Mucosa of stomach (tissue), 1 donor: ENCODE measurements at regions not wholly inside any gene's neighbourhood (a gene's known extent, or its start where the extent isn't known, plus 50 kb on each side); places are given as distances from the start of the nearest gene placed in this dataset.

Experiments
- H3K27me3 ChIP-seq: one replicate; pipeline ENCODE4 v1.7.0; 2013; ENCODE audit warnings: mild to moderate bottlenecking, low read length; ENCODE audit not compliant: control insufficient read depth, insufficient read depth
- H3K36me3 ChIP-seq: one replicate; pipeline ENCODE4 v1.7.0; 2013; ENCODE audit warnings: low read length; ENCODE audit not compliant: control insufficient read depth, insufficient read depth
- H3K4me1 ChIP-seq: one replicate; pipeline ENCODE4 v1.7.0; 2013; ENCODE audit warnings: mild to moderate bottlenecking, low read length; ENCODE audit not compliant: control insufficient read depth, insufficient read depth
- H3K4me3 ChIP-seq: one replicate; pipeline ENCODE4 v1.7.0; 2013; ENCODE audit warnings: low read length
- H3K9ac ChIP-seq: one replicate; pipeline ENCODE4 v1.7.0; 2013; ENCODE audit warnings: mild to moderate bottlenecking, low read length, moderate library complexity
- H3K9me3 ChIP-seq: one replicate; pipeline ENCODE4 v1.7.0; 2013; ENCODE audit warnings: mild to moderate bottlenecking, low read length, moderate library complexity; ENCODE audit not compliant: control insufficient read depth
- donor health status: Pancreatic carcinoma.

DNA sequence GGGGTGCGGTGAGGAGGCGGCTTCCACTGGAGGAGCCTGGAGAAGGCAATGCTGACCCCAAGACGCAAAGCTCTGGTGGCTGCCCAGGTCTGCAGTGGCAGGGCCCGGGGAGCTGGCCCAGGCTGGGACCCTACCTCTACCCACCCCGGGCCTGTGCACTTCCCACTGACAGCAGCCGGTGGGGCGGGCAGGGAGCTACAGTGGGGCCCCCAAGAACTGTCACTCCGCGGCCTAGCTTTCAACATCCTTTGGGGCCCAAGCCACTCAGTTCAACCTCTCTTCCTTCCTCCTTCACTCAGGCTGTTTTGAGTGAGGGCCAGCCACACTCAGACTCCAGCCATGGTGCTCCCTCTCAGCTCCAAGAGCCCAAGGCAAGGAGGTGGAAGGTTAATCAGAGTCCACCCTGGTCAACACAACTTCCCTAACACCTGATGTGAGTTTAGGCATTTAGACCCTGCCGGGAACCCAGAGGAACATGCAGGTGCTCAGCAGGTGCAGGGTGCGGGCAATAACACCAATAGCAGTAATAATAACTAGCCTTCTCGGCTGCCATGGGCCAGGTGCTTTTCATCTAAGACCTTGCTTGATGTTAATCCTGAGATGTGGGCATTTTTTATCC, 93.6 kb downstream of the ZFP36L2 start:
- no peak overlapping the region for H3K4me3 ChIP-seq

GRCh38 chr2:43131890-43132682, 94.3 kb downstream of the ZFP36L2 start:
- Histone ChIP-seq H3K4me1 (peaks cover 72% of the 10 kb centered on the region), H3K9me3 (no peaks in the 10 kb centered on the region), H3K9ac (peak overlapping the region; percentile 67), H3K36me3 (no peaks in the 10 kb centered on the region), H3K27me3 (no peaks in the 10 kb centered on the region), H3K4me3 (no peak overlapping the region)

More for the DNA sequence above, 93.6 kb downstream of the ZFP36L2 start:
- peaks cover 65% of the 10 kb centered on the region for H3K4me1 ChIP-seq
- H3K9ac ChIP-seq = peak overlapping the region; percentile 30
- H3K9me3 ChIP-seq = no peaks in the 10 kb centered on the region
- H3K27me3 ChIP-seq = no peaks in the 10 kb centered on the region
- H3K36me3 ChIP-seq = no peaks in the 10 kb centered on the region

- H3K4me3 ChIP-seq = no peak overlapping the region
- no peaks in the 10 kb centered on the region for H3K9me3 ChIP-seq
- H3K9ac ChIP-seq = peak overlapping the region; percentile 67
- no peaks in the 10 kb centered on the region for H3K36me3 ChIP-seq
- peaks cover 72% of the 10 kb centered on the region for H3K4me1 ChIP-seq
- no peaks in the 10 kb centered on the region for H3K27me3 ChIP-seq
Observed at GRCh38 chr2:43131051-43131889, 95.1 kb downstream of the ZFP36L2 start.

DNA sequence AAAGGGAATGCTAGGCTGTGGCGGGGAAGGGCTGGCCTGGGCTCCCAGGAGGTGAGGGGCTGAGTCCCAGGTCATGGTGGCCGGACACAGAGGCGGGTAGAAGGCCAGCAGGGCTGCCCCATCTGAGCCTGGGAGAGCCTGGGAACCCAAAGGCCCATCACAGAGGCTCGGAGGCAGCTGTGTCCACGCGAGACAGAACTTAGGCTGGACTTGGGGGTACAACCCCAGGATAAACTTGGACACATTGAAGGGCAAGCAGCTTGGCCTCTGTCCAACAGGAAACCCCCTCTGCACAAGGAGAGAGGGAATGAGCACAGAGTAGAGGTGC, 95.9 kb downstream of the ZFP36L2 start:
- Histone ChIP-seq H3K4me1 (peaks cover 72% of the 10 kb centered on the region), H3K36me3 (no peaks in the 10 kb centered on the region), H3K4me3 (no peak overlapping the region), H3K27me3 (no peaks in the 10 kb centered on the region), H3K9me3 (no peaks in the 10 kb centered on the region), H3K9ac (peak overlapping the region; percentile 58)

- Histone ChIP-seq H3K9ac (peak overlapping the region; percentile 58), H3K4me1 (peaks cover 72% of the 10 kb centered on the region), H3K9me3 (no peaks in the 10 kb centered on the region)
Observed at GRCh38 chr2:43129676-43130547, 96.5 kb downstream of the ZFP36L2 start.

GRCh38 chr2:43128559-43128955, 97.8 kb downstream of the ZFP36L2 start:
- Histone ChIP-seq H3K27me3 (no peaks in the 10 kb centered on the region), H3K4me1 (peaks cover 58% of the 10 kb centered on the region), H3K36me3 (no peaks in the 10 kb centered on the region), H3K9me3 (no peaks in the 10 kb centered on the region), H3K4me3 (no peak overlapping the region), H3K9ac (peak overlapping the region; percentile 4)

More at GRCh38 chr2:43129676-43130547, 96.5 kb downstream of the ZFP36L2 start:
- Histone ChIP-seq H3K36me3 (no peaks in the 10 kb centered on the region), H3K4me3 (no peak overlapping the region), H3K27me3 (no peaks in the 10 kb centered on the region)

GRCh38 chr2:43127941-43128558, 98.4 kb downstream of the ZFP36L2 start:
- peaks cover 53% of the 10 kb centered on the region for H3K4me1 ChIP-seq
- no peak overlapping the region for H3K4me3 ChIP-seq
- no peaks in the 10 kb centered on the region for H3K27me3 ChIP-seq
- H3K9me3 ChIP-seq = no peaks in the 10 kb centered on the region
- no peaks in the 10 kb centered on the region for H3K36me3 ChIP-seq
- H3K9ac ChIP-seq = peak overlapping the region; percentile 4

DNA sequence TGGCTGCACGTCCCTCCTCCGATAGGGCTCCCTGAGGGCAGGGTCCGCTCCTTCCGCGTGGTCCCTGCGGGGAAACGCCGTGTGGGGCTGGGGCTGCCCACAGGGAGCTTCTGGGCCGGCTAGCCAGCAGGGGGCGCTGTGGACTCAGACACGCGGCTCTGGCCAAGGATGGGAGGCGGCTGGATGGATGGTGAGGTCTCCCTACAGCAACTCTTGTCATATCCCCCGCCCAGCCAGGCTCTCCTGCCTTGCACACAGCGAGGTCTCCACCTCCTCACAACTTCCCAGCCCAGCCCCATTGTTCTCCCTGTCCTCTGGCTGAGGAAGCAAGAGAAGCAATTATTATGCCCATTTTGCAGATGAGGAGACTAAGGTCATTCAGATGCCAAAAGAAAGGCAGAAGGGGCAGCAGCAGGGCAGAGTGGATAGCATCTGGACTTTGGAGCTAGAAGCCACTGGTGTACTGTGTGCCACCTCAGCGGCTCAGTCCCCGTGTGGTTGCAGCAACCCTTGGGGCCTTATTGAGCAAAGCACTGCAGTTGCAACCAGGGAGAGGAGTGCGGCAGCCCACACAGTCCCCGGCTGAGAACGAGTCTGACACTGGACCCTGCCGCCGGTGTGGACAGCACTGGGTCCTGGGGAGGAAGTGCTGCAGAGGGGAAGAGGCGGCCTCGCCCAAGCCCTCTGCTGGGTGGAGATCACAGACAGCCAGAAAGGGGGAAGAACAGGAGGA, 99.0 kb downstream of the ZFP36L2 start:
- Histone ChIP-seq H3K9ac (no peak overlapping the region), H3K27me3 (no peaks in the 10 kb centered on the region), H3K4me1 (peaks cover 47% of the 10 kb centered on the region), H3K36me3 (no peaks in the 10 kb centered on the region), H3K4me3 (no peak overlapping the region), H3K9me3 (no peaks in the 10 kb centered on the region)

DNA sequence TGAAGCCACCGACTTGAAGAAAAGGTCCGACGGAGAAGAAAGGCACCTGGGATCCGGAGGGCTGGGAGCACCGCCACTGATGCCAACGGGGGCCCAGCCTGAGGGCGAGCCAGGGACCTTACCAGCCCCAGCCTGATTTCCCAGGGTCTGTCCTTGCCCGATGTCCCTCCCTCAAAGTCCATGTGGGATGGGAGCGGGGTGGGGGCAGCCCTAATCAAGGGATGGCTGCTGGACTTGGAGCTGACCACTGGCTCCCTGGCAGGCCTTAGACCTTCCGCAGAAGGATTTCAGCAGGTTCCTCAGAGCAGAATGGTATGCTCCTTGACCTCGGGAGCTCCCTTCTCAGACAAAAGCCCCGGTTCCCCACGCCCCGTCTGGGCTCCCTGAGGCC, 99.6 kb downstream of the ZFP36L2 start:
- H3K4me1 ChIP-seq = peaks cover 41% of the 10 kb centered on the region
- H3K9me3 ChIP-seq = no peaks in the 10 kb centered on the region
- no peak overlapping the region for H3K4me3 ChIP-seq
- no peaks in the 10 kb centered on the region for H3K36me3 ChIP-seq
- no peak overlapping the region for H3K9ac ChIP-seq
- H3K27me3 ChIP-seq = no peaks in the 10 kb centered on the region

DNA sequence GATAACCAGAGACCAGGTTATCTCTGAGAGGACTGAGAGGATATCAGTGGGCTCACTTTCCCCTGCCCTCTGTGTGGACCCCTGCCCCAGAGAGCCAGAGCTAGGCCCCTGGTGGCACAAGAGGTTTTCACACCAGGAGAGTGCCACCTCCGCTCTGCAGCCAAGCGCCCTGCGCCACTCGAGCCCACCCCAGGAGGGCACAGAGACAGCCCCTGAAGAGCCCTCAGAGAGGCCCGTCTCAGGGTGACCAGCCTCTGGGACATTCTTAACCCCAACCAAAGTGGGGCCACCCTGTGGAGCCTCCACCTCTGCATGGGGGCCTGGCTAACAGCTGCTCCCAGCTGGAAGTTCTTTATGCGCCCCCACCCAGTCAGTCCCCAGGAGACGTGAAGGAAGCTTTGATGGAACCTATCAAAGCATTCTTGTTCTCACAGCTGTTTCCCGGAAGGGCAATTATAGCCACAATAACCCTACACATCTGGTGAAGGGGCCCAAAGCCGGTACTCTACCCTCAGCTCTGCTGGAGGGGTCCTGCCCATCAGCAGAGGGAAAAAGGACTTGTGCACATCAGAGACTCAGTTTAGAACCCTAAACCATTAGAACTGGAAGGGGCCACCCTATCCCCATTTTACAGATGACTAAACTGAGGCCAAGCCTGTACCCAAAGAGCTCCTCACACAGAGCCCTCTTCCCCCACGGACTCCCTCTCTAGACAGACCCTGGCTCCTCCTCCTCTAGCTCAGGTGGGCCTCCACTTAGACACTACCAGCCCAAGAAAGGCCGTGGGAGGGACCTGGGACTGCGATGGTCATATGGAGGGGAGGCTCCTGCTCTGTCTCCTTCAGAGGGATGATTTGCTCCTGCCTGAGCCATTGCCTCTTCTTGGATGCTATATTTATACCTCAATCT, 101.1 kb downstream of the ZFP36L2 start:
- no peaks in the 10 kb centered on the region for H3K9me3 ChIP-seq
- H3K4me3 ChIP-seq = no peak overlapping the region
- H3K27me3 ChIP-seq = no peaks in the 10 kb centered on the region
- no peaks in the 10 kb centered on the region for H3K36me3 ChIP-seq
- H3K4me1 ChIP-seq = peaks cover 26% of the 10 kb centered on the region
- H3K9ac ChIP-seq = no peak overlapping the region
